NK-92 treated with Interleukin-12 subunit alpha and Interleukin-12 subunit beta, amount 100 ng/mL, for 24 hours (cell line): ENCODE measurements at regions not wholly inside any gene's neighbourhood (a gene's known extent, or its start where the extent isn't known, plus 50 kb on each side); places are given as distances from the start of the nearest gene placed in this dataset.
"Not testable (repeated sequence)": the region's sequence is repeated elsewhere in the genome, so short reads cannot be mapped to it uniquely, and the experiment has no call there.

Experiments used
- DNase-seq: peaks from one replicate; lab custom pipeline; 2025; lab: John Stamatoyannopoulos, UW

DNA sequence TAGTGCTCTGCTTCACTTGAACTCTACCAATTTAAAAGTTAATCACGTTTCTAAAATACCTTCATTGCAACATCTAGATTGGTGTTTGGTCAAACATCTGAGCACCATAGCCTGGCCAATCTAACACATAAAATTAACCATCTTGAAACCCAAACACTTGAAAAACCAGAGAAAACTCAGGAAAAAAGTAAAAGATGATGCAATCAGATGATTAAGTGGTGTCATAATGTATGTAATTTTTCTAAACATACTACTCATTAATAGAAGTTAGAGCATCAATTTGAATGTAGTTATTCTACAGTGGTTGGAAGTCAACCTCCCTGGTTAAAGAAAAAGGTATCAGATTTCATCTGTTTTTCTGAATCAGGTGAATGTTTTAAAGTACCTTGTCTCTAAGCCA is 228.6 kb upstream of the ID4 start:
- DNase-seq, result no peak

DNA sequence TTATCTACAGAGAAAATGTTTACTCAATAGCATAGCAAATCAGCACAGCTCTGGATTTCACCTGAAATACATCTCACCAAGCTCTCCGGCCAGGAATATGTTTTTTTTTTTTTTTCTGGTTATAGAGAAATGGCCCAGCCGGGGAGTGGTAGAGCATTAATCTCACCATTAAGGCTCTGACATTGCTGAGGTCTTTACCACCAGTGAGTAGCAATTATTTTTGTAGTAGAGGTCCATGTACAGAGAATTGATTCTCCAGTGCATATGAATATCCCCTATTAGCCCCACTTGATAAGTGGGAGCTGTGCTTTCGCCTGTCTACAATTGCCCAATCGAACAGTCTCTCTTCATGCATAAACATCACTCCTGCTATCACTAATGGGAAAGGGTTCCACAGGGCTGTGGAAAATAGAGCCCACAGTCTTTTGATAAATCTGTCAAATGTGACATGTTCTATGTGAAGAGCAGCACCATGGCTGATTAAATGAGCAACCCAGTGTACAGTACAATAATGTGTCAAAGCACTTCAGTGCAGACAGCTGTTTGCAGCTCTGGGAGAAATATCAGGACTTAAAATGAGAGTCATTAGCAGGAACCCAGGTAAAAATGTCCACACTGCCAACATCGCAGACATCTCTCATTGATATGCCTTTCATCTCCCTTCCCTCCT is 227.1 kb upstream of the ID4 start:
- no peak for DNase-seq

DNA sequence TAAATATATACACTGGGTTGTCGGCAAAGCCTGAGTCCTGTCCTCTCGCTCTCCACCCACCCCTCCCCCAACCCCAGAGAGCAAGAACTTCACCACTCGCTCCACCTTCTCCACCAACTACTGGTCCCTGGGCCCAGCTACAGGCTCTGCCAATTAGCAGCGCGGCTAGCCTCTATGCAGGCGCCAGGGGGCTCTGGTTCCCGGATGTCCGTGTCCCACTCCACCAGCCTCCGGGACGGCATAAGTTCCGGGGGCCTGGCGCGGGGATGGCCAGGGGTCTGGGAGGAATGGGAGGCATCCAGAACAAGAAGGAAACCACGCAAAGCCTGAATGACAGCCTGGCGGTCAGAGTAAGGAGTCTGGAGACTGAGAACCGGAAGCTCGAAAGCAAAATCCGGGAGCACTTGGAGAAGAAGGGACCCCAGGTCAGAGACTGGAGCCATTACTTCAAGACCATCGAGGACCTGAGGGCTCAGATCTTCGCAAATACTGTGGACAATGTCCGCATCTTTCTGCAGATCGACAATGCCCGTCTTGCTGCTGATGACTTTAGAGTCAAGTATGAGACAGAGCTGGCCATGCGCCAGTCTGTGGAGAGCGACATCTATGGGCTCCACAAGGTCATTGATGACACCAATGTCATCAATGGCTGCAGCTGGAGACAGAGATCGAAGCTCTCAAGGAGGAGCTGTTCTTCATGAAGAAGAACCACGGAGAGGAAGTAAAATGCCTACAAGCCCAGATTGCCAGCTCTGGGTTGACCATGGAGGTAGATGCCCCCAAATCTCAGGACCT is 224.3 kb upstream of the ID4 start:
- not testable (repeated sequence) for DNase-seq

GRCh38 chr6:19613678-19614077 is 223.5 kb upstream of the ID4 start:
- no peak for DNase-seq

DNA sequence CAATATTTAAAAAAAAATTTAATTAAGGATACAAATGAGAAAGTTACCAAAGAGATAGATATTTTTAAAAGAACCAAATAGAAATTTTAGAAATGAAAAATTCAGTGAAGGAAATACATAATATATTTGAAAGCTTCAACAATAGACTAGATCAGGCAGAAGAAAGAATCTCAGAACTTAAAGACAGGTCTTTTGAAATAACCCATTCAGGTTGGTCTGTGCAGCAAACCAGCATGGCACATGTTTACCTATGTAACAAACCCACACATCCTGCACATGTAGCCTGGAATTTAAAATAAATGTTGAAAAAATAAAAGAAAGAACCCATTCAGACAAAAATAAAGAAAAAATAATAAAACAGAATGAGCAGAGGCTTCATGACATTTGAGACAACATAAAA is 221.1 kb upstream of the ID4 start:
- no peak for DNase-seq

DNA sequence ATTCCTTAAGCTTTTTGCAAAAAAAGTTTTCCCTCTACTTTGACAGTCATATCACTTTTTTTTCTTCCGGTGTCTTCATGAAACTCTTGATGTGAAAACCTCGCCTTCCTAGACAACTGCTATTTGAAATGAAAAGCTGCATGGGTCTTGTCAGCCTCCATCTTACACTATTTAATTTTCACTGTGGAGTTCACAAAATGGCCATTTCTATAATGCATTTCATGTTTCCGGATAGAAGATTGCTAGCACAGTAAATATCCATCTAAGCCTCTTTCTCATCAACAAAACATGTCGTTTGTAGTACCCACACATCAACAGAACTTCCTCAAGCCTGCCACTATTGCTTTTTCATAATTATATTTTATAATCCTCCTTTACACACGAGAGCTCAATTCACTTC is 204.9 kb upstream of the ID4 start:
- no peak for DNase-seq

- no peak for DNase-seq
These were observed 204.4 kb upstream of the ID4 start for GRCh38 chr6:19632786-19633185.

GRCh38 chr6:19635728-19636127 is 201.4 kb upstream of the ID4 start:
- no peak for DNase-seq

DNA sequence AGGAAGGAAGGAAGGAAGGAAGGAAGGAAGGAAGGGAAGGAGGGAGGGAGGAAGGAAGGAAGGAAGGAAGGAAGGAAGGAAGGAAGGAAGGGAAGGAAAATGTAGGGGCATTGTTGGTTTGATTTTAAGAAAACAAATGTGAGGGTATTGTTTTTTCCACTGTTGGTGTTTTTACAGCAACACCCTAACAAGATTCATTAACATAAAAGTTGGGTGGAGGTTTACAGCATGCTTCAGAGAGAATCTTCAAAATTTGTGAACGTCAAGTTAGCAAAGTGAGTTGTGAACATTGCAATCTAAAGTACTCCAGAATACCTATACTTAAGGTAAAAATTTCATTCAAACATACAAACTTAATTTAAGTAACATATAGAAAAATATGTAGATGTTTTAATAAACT is 200.2 kb upstream of the ID4 start:
- DNase-seq, result no peak

DNA sequence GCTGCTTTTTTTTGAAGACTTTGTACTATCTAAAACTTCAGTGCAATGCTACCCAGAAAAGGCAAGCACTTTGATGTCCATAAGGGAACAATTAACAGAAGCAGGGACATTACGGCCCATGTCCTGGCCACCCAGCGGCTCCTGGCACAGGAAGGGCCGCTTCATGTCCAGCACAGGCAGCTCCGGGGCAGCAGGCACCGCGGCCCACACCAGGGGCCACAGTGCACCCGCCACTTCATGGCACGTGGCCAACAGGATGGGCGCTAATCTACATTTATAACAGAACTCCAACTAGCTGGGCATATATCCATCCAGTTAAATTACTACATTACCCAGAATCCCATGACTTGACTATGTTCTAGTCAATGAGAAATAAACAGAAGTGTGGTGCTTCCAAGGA is 198.2 kb upstream of the ID4 start:
- DNase-seq, result no peak

DNA sequence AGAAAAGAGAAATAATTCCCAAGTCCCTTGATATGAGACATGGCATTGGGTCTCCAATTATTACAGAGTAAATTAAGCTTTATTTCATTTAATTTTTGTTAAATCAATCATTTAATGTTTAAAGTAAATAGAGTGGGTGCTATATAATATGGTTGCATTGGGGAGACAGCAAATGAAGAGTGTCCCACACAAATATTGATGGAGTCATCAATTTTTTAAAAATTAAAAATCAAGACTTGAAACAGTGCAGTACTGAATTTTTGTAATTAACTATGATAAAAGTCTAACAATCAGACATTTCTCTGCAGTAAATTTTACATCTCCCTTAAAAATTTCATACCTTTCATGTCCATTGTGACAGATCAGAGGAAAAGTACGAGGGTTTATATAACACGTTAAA is 193.9 kb upstream of the ID4 start:
- no peak for DNase-seq

DNA sequence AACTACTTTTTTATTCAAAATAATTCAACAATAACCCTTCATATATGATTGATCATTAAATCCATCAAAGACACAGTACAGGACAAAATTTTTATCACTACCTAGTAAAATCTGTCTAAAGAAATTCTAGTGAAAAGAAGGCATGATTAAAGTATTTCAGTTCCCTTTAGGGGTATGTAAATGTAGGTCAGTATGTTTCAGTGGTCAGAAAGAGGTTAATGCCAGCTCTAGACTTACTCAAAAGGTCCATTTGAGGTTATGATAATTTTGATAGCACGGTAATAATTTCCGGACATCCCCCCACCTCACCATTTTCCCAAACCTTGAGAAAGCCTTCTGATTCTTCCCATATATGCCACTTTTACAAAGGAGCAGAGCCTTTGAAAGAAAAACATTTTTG is 193.5 kb upstream of the ID4 start:
- no peak for DNase-seq

GRCh38 chr6:19655744-19656143 is 181.4 kb upstream of the ID4 start:
- DNase-seq, result no peak

- no peak for DNase-seq
These were observed 176.9 kb upstream of the ID4 start for GRCh38 chr6:19660123-19660910.

- DNase-seq, result no peak
These were observed 174.3 kb upstream of the ID4 start for GRCh38 chr6:19662911-19663310.

DNA sequence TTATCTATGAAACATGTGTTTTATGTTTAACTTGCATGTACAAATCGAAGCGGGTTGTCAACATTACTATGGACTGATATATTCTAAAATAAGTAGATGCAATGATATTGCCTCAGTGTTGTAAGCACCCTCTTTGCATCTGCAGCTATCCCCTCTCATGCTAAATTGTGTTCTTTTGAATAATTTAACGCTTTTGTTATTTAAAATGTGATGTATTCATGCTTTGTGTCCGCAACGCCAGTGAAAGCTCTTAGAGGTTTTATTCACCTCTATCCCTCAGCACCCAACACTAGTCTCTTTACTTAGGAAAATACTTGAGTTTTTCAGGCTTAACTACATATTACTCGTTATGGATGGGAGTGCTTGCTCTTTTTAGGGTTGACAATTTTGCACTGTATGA is 173.7 kb upstream of the ID4 start:
- no peak for DNase-seq

DNA sequence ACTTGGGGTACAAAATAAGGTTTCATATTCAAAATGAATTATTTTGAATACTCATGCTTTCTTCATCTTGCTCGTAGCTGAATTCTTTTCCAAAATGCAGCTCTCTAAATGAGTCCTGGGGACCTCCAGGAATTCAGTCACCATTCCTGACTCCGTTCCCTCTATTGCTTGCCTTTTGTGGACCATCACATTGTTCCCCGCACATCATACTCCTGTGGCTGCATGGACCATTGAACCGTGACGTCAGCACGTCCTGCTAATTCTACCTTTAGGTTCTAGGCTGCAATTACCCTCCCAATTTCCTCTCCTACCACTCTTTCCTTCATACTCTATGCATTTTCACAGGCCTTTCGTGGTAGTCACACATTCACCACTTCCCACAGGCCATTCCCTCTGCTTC is 173.1 kb upstream of the ID4 start:
- DNase-seq, result no peak

- DNase-seq, result no peak
These were observed 172.1 kb upstream of the ID4 start for GRCh38 chr6:19664878-19665612.

GRCh38 chr6:19665613-19665909 is 171.6 kb upstream of the ID4 start:
- DNase-seq, result no peak

GRCh38 chr6:19668710-19669109 is 168.5 kb upstream of the ID4 start:
- no peak for DNase-seq

GRCh38 chr6:19669206-19669605 is 168.0 kb upstream of the ID4 start:
- no peak for DNase-seq

DNA sequence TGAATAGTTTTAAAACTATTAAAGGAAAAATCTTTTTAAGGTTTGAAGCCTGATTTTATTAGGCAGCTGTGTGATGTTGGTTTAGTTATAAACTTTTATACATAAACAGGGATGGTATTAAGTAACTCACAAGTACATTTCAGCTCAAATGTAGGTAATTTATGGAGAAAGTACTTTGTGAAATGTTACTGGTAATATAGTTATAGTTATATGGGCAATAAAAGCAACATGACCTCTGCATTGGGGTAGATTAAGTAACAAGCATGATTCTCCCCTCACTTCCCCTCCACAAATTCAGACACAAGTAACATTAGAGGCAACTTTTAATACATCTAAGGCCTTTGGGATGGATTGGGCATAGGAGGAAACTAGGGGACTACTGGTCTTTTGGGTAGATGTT is 154.3 kb upstream of the ID4 start:
- no peak for DNase-seq
